Panc1 (cell line): ENCODE measurements at regions not wholly inside any gene's neighbourhood (a gene's known extent, or its start where the extent isn't known, plus 50 kb on each side); places are given as distances from the start of the nearest gene placed in this dataset.

Experiments
- ATAC-seq: fragments of 200-7000 bp; cut with Tn5 transposase; 2 replicates; pipeline ENCODE4 v1.9.1; 2020; ENCODE audit warnings: mild to moderate bottlenecking, moderate library complexity
- BruUV-seq: library from RNA; stranded (reverse); fragments of 400-500 nt; replicated peaks from 2 replicates; lab custom pipeline; 2021; lab: Mats Ljungman, UMichigan
- CTCF ChIA-PET: fragments of 300-600 bp; sonication (Branson Sonifier 250); formaldehyde crosslinking; loops from one replicate; lab custom pipeline; 2022; ENCODE audit warnings: antibody characterized with exemption; lab: Charles Lee
- POLR2A ChIA-PET: fragments of 300-600 bp; sonication (Branson Sonifier 250); formaldehyde crosslinking; loops from one replicate; lab custom pipeline; 2022; ENCODE audit warnings: antibody characterized with exemption; lab: Charles Lee
- DNase-seq: peaks from one replicate; pipeline ENCODE4 v3.0.0-alpha.2; 2010; ENCODE audit warnings: low read depth, low spot score
- H3K27ac ChIP-seq: 2 replicates; pipeline ENCODE4 v1.5.1; 2011; ENCODE audit warnings: mild to moderate bottlenecking, low read length, inconsistent platforms
- H3K27me3 ChIP-seq: fragments of 200-500 bp; sonication (Bioruptor generic); 2 replicates; pipeline ENCODE4 v1.6.0; 2014; ENCODE audit warnings: low read length, inconsistent platforms; ENCODE audit not compliant: control insufficient read depth, insufficient read depth
- H3K36me3 ChIP-seq: fragments of 200-500 bp; sonication (Bioruptor generic); 2 replicates; pipeline ENCODE4 v1.5.1; 2014; ENCODE audit warnings: inconsistent platforms, mild to moderate bottlenecking, low read length, moderate library complexity; ENCODE audit not compliant: control insufficient read depth, insufficient read depth
- H3K4me1 ChIP-seq: 2 replicates; pipeline ENCODE4 v1.5.1; 2011; ENCODE audit warnings: inconsistent platforms, mild to moderate bottlenecking, low read length, moderate library complexity; ENCODE audit not compliant: control insufficient read depth, insufficient read depth
- H3K4me3 ChIP-seq, 2 experiments: 2 replicates each; pipeline ENCODE4 v1.5.1; 2011 to 2012; ENCODE audit warnings: low read depth in 2 of 2, low read length in 2 of 2, mild to moderate bottlenecking in 2 of 2, inconsistent platforms in 1 of 2, moderate library complexity in 1 of 2
- H3K9me3 ChIP-seq: fragments of 200-500 bp; sonication (Bioruptor generic); 2 replicates; pipeline ENCODE4 v1.5.1; 2014; ENCODE audit warnings: low read depth, mild to moderate bottlenecking, inconsistent platforms, low read length, moderate library complexity; ENCODE audit not compliant: control insufficient read depth, insufficient read depth
- POLR2AphosphoS5 ChIP-seq: IDR thresholded peaks from 2 replicates; pipeline ENCODE4 v1.6.1; 2012; ENCODE audit warnings: mild to moderate bottlenecking, low read depth, low read length, moderate library complexity
- SIN3A ChIP-seq: IDR thresholded peaks from 2 replicates; pipeline ENCODE4 v1.6.1; 2012; ENCODE audit warnings: low read depth, mild to moderate bottlenecking, low read length, moderate library complexity, borderline replicate concordance; ENCODE audit not compliant: insufficient read depth
- TCF7L2 ChIP-seq: IDR thresholded peaks from 2 replicates; pipeline ENCODE4 v1.6.1; 2011; ENCODE audit warnings: mild to moderate bottlenecking, low read depth, low read length, inconsistent platforms
- in situ Hi-C: cut with HindIII; loops from 2 replicates; pipeline ENCODE4 v1.10.0; 2016; ENCODE audit warnings: low sequenced_read_pairs, low pct_unique_long_range_greater_than_20kb
- intact Hi-C: fragments of 100-400 bp; cut with micrococcal nuclease; formaldehyde crosslinking; loops from one replicate; pipeline ENCODE4 v1.10.0; 2022; ENCODE audit not compliant: unreplicated experiment
- TF ChIP-seq, protein P1 (sequence below), 2 experiments: IDR thresholded peaks; 2 replicates each; pipeline ENCODE4 v1.6.1; 2011 to 2012; ENCODE audit warnings: low read depth in 2 of 2, control low read depth in 1 of 2, low read length in 1 of 2, mild to moderate bottlenecking in 1 of 2, moderate library complexity in 1 of 2; ENCODE audit not compliant: insufficient read depth in 1 of 2
- TF ChIP-seq, protein P2 (sequence below): fragments of 450-650 bp; IDR thresholded peaks from 2 replicates; pipeline ENCODE4 v1.5.1; 2017; ENCODE audit warnings: mild to moderate bottlenecking

DNA sequence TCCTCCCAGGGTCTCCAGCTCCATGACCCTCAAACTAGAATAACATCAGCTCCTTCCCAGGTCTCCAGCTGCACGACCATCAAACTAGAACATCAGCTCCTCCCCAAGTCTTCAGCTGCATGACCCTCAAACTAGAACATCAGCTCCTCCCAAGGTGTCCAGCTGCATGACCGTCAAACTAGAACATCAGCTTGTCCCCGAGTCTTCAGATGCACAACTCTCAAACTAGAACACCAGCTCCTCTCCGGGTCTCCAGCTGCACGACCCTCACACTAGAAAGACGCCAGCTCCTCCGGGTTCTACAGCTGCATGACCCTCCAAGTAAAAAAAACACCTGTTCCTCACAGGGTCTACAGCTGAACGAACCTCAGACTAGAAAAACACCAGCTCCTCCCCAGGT lies 312.9 kb upstream of the TFPI start:
- no peak for ATAC-seq
- in situ Hi-C loops = no loop called here
- CTCF ChIA-PET = no interaction called here

DNA sequence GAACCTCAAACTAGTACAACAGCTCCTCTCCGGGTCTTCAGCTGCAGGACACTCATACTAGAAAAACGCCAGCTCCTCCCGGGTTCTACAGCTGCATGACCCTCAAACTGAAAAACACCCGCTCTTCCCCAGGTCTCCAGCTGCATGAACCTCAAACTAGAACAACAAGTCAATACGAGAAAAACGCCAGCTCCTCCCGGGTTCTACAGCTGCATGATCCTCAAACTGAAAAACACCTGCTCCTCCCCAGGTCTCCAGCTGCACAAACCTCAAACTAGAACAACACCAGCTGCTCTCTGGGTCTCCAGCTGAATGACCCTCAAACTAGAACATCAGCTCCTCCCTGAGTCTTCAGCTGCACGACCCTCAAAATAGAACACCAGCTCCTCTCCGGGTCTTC lies 315.0 kb upstream of the TFPI start:
- TF ChIP-seq POLR2AphosphoS5 = no peak
- no peak for TF ChIP-seq SIN3A
- TF ChIP-seq TCF7L2 = no peak
- TF ChIP-seq, protein P1, sequence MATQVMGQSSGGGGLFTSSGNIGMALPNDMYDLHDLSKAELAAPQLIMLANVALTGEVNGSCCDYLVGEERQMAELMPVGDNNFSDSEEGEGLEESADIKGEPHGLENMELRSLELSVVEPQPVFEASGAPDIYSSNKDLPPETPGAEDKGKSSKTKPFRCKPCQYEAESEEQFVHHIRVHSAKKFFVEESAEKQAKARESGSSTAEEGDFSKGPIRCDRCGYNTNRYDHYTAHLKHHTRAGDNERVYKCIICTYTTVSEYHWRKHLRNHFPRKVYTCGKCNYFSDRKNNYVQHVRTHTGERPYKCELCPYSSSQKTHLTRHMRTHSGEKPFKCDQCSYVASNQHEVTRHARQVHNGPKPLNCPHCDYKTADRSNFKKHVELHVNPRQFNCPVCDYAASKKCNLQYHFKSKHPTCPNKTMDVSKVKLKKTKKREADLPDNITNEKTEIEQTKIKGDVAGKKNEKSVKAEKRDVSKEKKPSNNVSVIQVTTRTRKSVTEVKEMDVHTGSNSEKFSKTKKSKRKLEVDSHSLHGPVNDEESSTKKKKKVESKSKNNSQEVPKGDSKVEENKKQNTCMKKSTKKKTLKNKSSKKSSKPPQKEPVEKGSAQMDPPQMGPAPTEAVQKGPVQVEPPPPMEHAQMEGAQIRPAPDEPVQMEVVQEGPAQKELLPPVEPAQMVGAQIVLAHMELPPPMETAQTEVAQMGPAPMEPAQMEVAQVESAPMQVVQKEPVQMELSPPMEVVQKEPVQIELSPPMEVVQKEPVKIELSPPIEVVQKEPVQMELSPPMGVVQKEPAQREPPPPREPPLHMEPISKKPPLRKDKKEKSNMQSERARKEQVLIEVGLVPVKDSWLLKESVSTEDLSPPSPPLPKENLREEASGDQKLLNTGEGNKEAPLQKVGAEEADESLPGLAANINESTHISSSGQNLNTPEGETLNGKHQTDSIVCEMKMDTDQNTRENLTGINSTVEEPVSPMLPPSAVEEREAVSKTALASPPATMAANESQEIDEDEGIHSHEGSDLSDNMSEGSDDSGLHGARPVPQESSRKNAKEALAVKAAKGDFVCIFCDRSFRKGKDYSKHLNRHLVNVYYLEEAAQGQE (IDR thresholded peaks at IDR 0.05; ENCODE audit: insufficient read depth in 1 of 2, low read depth in 2 of 2, low read length in 1 of 2) = no peak
- TF ChIP-seq, protein P2, sequence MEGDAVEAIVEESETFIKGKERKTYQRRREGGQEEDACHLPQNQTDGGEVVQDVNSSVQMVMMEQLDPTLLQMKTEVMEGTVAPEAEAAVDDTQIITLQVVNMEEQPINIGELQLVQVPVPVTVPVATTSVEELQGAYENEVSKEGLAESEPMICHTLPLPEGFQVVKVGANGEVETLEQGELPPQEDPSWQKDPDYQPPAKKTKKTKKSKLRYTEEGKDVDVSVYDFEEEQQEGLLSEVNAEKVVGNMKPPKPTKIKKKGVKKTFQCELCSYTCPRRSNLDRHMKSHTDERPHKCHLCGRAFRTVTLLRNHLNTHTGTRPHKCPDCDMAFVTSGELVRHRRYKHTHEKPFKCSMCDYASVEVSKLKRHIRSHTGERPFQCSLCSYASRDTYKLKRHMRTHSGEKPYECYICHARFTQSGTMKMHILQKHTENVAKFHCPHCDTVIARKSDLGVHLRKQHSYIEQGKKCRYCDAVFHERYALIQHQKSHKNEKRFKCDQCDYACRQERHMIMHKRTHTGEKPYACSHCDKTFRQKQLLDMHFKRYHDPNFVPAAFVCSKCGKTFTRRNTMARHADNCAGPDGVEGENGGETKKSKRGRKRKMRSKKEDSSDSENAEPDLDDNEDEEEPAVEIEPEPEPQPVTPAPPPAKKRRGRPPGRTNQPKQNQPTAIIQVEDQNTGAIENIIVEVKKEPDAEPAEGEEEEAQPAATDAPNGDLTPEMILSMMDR = no peak
- H3K4me3 ChIP-seq = no peak overlapping the region
- no peaks in the 10 kb centered on the region for H3K27me3 ChIP-seq
- no peak for ATAC-seq
- intact Hi-C loops = no loop called here
- in situ Hi-C loops = no loop called here
- CTCF ChIA-PET = interaction anchor here (0.9 kb wide), 1 partner anchor 500 kb away, joined by 3 read pairs; no protein-coding TSS in a partner anchor
- DNase-seq = no peak
- POLR2A ChIA-PET = no interaction called here
- H3K4me1 ChIP-seq = no peaks in the 10 kb centered on the region
- BruUV-seq = no TSS peak
- H3K36me3 ChIP-seq = no peaks in the 10 kb centered on the region
- no peak overlapping the region for H3K27ac ChIP-seq
- H3K9me3 ChIP-seq = no peaks in the 10 kb centered on the region

More for the DNA sequence above, 312.9 kb upstream of the TFPI start:
- Histone ChIP-seq H3K27ac (no peak overlapping the region), H3K36me3 (no peaks in the 10 kb centered on the region), H3K27me3 (no peaks in the 10 kb centered on the region), H3K9me3 (no peaks in the 10 kb centered on the region), H3K4me3 (no peak overlapping the region), H3K4me1 (no peaks in the 10 kb centered on the region)
- POLR2A ChIA-PET = interaction anchor here (0.6 to 1.0 kb wide), 2 partner anchors 12 to 355 kb away, joined by 3 to 10 read pairs; no protein-coding TSS in a partner anchor
- TF ChIP-seq, protein P1 (IDR thresholded peaks at IDR 0.05; ENCODE audit: insufficient read depth in 1 of 2, low read depth in 2 of 2, low read length in 1 of 2) = no peak
- TF ChIP-seq, protein P2 = no peak
- TF ChIP-seq SIN3A (no peak), POLR2AphosphoS5 (no peak)
- no TSS peak for BruUV-seq
- intact Hi-C loops = no loop called here
- no peak for DNase-seq
